HG02798 (cell line): ENCODE measurements at regions not wholly inside any gene's neighbourhood (a gene's known extent, or its start where the extent isn't known, plus 50 kb on each side); places are given as distances from the start of the nearest gene placed in this dataset.
"Not testable (repeated sequence)": the region's sequence is repeated elsewhere in the genome, so short reads cannot be mapped to it uniquely, and the experiment has no call there.

Source experiments
- ATAC-seq: cut with Tn5 transposase; IDR thresholded peaks from one replicate; pipeline ENCODE4 v1.9.1; 2021; ENCODE audit warnings: mild to moderate bottlenecking; ENCODE audit not compliant: unreplicated experiment, poor library complexity

- ATAC-seq: not testable (repeated sequence)
Measured at GRCh38 chr13:109702030-109702597, 84.3 kb downstream of the IRS2 start.

GRCh38 chr13:109700176-109700575 is 86.2 kb downstream of the IRS2 start:
- ATAC-seq: no peak

GRCh38 chr13:109699628-109700071 is 86.7 kb downstream of the IRS2 start:
- ATAC-seq: no peak

GRCh38 chr13:109698779-109699178 is 87.6 kb downstream of the IRS2 start:
- ATAC-seq: no peak

GRCh38 chr13:109697936-109698335 is 88.4 kb downstream of the IRS2 start:
- ATAC-seq: no peak

GRCh38 chr13:109695402-109696190 is 90.8 kb downstream of the IRS2 start:
- ATAC-seq: no peak

GRCh38 chr13:109694972-109695371 is 91.4 kb downstream of the IRS2 start:
- ATAC-seq: no peak

- no peak for ATAC-seq
Measured at GRCh38 chr13:109693213-109693612, 93.2 kb downstream of the IRS2 start.

GRCh38 chr13:109691689-109692088 is 94.7 kb downstream of the IRS2 start:
- ATAC-seq: no peak

- ATAC-seq: no peak
Measured at GRCh38 chr13:109687559-109688448, 98.6 kb downstream of the IRS2 start.

GRCh38 chr13:109685203-109685602 is 101.2 kb downstream of the IRS2 start:
- no peak for ATAC-seq

GRCh38 chr13:109684824-109685202 is 101.6 kb downstream of the IRS2 start:
- no peak for ATAC-seq

- ATAC-seq: no peak
Measured at GRCh38 chr13:109684084-109684823, 102.1 kb downstream of the IRS2 start.

GRCh38 chr13:109682534-109683244 is 103.7 kb downstream of the IRS2 start:
- ATAC-seq: no peak

GRCh38 chr13:109680930-109681329 is 105.5 kb downstream of the IRS2 start:
- no peak for ATAC-seq

- no peak for ATAC-seq
Measured at GRCh38 chr13:109680288-109680687, 106.1 kb downstream of the IRS2 start.

- no peak for ATAC-seq
Measured at GRCh38 chr13:109678459-109678858, 107.9 kb downstream of the IRS2 start.

- ATAC-seq: no peak
Measured at GRCh38 chr13:109677206-109677605, 109.2 kb downstream of the IRS2 start.

- ATAC-seq: no peak
Measured at GRCh38 chr13:109673477-109673876, 112.9 kb downstream of the IRS2 start.

- ATAC-seq: no peak
Measured at GRCh38 chr13:109672545-109672944, 113.8 kb downstream of the IRS2 start.
